NT2/D1 (cell line): ENCODE measurements at regions not wholly inside any gene's neighbourhood (a gene's known extent, or its start where the extent isn't known, plus 50 kb on each side); places are given as distances from the start of the nearest gene placed in this dataset.

Experiments used
- DNase-seq: peaks from one replicate; pipeline ENCODE4 v3.0.0-alpha.2; 2011; ENCODE audit warnings: low read depth, low spot score
- H3K27me3 ChIP-seq: 2 replicates; pipeline ENCODE4 v1.6.0; 2011; ENCODE audit warnings: mild to moderate bottlenecking; ENCODE audit not compliant: insufficient read length, insufficient read depth
- H3K36me3 ChIP-seq: 2 replicates; pipeline ENCODE4 v1.6.1; 2011; ENCODE audit warnings: mild to moderate bottlenecking, low read length, mixed read lengths; ENCODE audit not compliant: insufficient read depth, insufficient read length
- H3K4me1 ChIP-seq: 2 replicates; pipeline ENCODE4 v1.5.1; 2011; ENCODE audit not compliant: insufficient read depth, insufficient read length
- H3K4me3 ChIP-seq: 2 replicates; pipeline ENCODE4 v1.5.1; 2011; ENCODE audit warnings: low read depth; ENCODE audit not compliant: insufficient read length
- H3K9ac ChIP-seq: 2 replicates; pipeline ENCODE4 v1.6.0; 2011; ENCODE audit warnings: low read depth; ENCODE audit not compliant: insufficient read length
- H3K9me3 ChIP-seq: 2 replicates; pipeline ENCODE4 v1.5.1; 2011; ENCODE audit warnings: mild to moderate bottlenecking, low read length; ENCODE audit not compliant: insufficient read depth
- SUZ12 ChIP-seq: IDR thresholded peaks from 2 replicates; pipeline ENCODE4 v1.6.1; 2011; ENCODE audit not compliant: insufficient read length, insufficient read depth; ENCODE audit errors: extremely low read depth
- YY1 ChIP-seq: IDR thresholded peaks from 2 replicates; pipeline ENCODE4 v1.6.1; 2011; ENCODE audit not compliant: insufficient read length, insufficient read depth
- ZNF274 ChIP-seq: IDR thresholded peaks from 2 replicates; pipeline ENCODE4 v1.6.1; 2011; ENCODE audit warnings: mild to moderate bottlenecking, low read depth, low read length

GRCh38 chr5:109927639-109928038 lies 237.9 kb downstream of the MAN2A1 start:
- TF ChIP-seq SUZ12, result no peak
- TF ChIP-seq ZNF274, result no peak
- no peak for TF ChIP-seq YY1
- Histone ChIP-seq H3K9ac (no peak overlapping the region), H3K4me3 (no peak overlapping the region), H3K9me3 (no peaks in the 10 kb centered on the region; the same call in 1 of the 2 replicates), H3K27me3 (no peaks in the 10 kb centered on the region), H3K36me3 (no peaks in the 10 kb centered on the region), H3K4me1 (no peaks in the 10 kb centered on the region)
- no peak for DNase-seq

- Histone ChIP-seq H3K9me3 (no peaks in the 10 kb centered on the region; the same call in 1 of the 2 replicates), H3K9ac (no peak overlapping the region), H3K27me3 (no peaks in the 10 kb centered on the region), H3K4me1 (no peaks in the 10 kb centered on the region), H3K36me3 (no peaks in the 10 kb centered on the region), H3K4me3 (no peak overlapping the region)
- no peak for DNase-seq
- no peak for TF ChIP-seq ZNF274
Observed at GRCh38 chr5:109928046-109928445, 238.3 kb downstream of the MAN2A1 start.

GRCh38 chr5:109928811-109929210 lies 239.1 kb downstream of the MAN2A1 start:
- H3K9ac ChIP-seq, result no peak overlapping the region
- H3K27me3 ChIP-seq, result no peaks in the 10 kb centered on the region
- no peak overlapping the region for H3K4me3 ChIP-seq
- DNase-seq, result no peak
- H3K4me1 ChIP-seq, result no peaks in the 10 kb centered on the region
- TF ChIP-seq SUZ12 (no peak), ZNF274 (no peak), YY1 (no peak)
- no peaks in the 10 kb centered on the region; the same call in 1 of the 2 replicates for H3K9me3 ChIP-seq
- H3K36me3 ChIP-seq, result no peaks in the 10 kb centered on the region

GRCh38 chr5:109929376-109929775 lies 239.6 kb downstream of the MAN2A1 start:
- TF ChIP-seq SUZ12, result no peak
- TF ChIP-seq YY1, result no peak
- TF ChIP-seq ZNF274, result no peak
- no peak overlapping the region for H3K4me3 ChIP-seq
- DNase-seq, result no peak
- H3K9ac ChIP-seq, result no peak overlapping the region
- H3K27me3 ChIP-seq, result no peaks in the 10 kb centered on the region
- H3K4me1 ChIP-seq, result no peaks in the 10 kb centered on the region
- H3K9me3 ChIP-seq, result no peaks in the 10 kb centered on the region; the same call in 1 of the 2 replicates
- H3K36me3 ChIP-seq, result no peaks in the 10 kb centered on the region

GRCh38 chr5:109929911-109930310 lies 240.2 kb downstream of the MAN2A1 start:
- H3K9me3 ChIP-seq, result no peaks in the 10 kb centered on the region; the same call in 1 of the 2 replicates
- DNase-seq, result no peak
- TF ChIP-seq YY1 (no peak), ZNF274 (no peak), SUZ12 (no peak)
- no peaks in the 10 kb centered on the region for H3K4me1 ChIP-seq
- no peaks in the 10 kb centered on the region for H3K36me3 ChIP-seq
- no peak overlapping the region for H3K4me3 ChIP-seq
- no peak overlapping the region for H3K9ac ChIP-seq
- H3K27me3 ChIP-seq, result no peaks in the 10 kb centered on the region

- TF ChIP-seq SUZ12 (no peak), ZNF274 (no peak), YY1 (no peak)
- Histone ChIP-seq H3K36me3 (no peaks in the 10 kb centered on the region), H3K9me3 (no peaks in the 10 kb centered on the region), H3K27me3 (no peaks in the 10 kb centered on the region), H3K4me1 (no peaks in the 10 kb centered on the region), H3K4me3 (no peak overlapping the region), H3K9ac (no peak overlapping the region)
- no peak for DNase-seq
Observed at GRCh38 chr5:109931049-109931780, 241.5 kb downstream of the MAN2A1 start.

GRCh38 chr5:109935833-109936490 lies 246.2 kb downstream of the MAN2A1 start:
- no peak overlapping the region for H3K9ac ChIP-seq
- TF ChIP-seq SUZ12 (no peak), ZNF274 (no peak), YY1 (no peak)

More at GRCh38 chr5:109935833-109936490, 246.2 kb downstream of the MAN2A1 start:
- no peak for DNase-seq
- no peak overlapping the region for H3K4me3 ChIP-seq
- no peaks in the 10 kb centered on the region for H3K4me1 ChIP-seq
- H3K36me3 ChIP-seq, result no peaks in the 10 kb centered on the region
- H3K9me3 ChIP-seq, result no peaks in the 10 kb centered on the region; the same call in 1 of the 2 replicates
- no peaks in the 10 kb centered on the region for H3K27me3 ChIP-seq
